ENCODE measurements at regions not wholly inside any gene's neighbourhood (a gene's known extent, or its start where the extent isn't known, plus 50 kb on each side); places are given as distances from the start of the nearest gene placed in this dataset.

DNA sequence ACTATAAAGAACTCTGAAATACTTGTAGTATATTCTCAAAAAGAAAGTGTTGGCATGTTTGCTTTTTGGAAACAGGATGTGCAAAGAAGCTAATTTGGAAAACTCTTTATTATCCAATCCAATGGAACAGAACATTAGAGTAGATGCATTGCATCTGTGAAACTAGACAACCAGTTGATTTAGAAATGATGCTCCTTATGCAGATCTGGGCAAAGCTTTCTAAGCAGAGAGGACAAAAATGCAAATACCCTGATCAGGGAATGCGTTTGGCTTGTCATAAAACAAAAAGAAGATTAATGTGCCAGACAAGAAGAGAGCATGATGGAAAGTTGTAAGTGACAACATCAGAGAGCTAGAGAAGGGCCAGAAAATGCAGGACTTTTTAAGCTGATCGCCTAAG is 142.3 kb downstream of the RCHY1 start:
- Histone ChIP-seq H3K79me2 (ENCODE audit: control insufficient read depth, insufficient read depth, low read length) (no peaks in the 10 kb centered on the region), H3K4me2 (ENCODE audit: insufficient read depth, low read length) (no peak overlapping the region), H3K9ac (ENCODE audit: insufficient read depth in 1 of 2, low read depth in 2 of 2, low read length in 2 of 2) (no peak overlapping the region), H3K4me1 (replicated peaks in 1 of 2; ENCODE audit: control insufficient read depth in 2 of 2, insufficient read depth in 2 of 2, low read length in 2 of 2) (no peaks in the 10 kb centered on the region), H3K27ac (ENCODE audit: extremely low read depth, low read depth, low read length) (no peak overlapping the region), H3K27me3 (ENCODE audit: control insufficient read depth in 2 of 2, insufficient read depth in 2 of 2, low read length in 2 of 2) (no peaks in the 10 kb centered on the region; a peak in 1 of 5 replicates), H3K9me1 (ENCODE audit: control insufficient read depth, insufficient read depth, low read length) (no peaks in the 10 kb centered on the region), H4K20me1 (replicated peaks; ENCODE audit: control insufficient read depth, insufficient read depth, low read length) (no peaks in the 10 kb centered on the region), H3K4me3 (no peak overlapping the region), H3K36me3 (ENCODE audit: control insufficient read depth, insufficient read depth, low read length) (no peaks in the 10 kb centered on the region), H3K9me3 (replicated peaks; ENCODE audit: control insufficient read depth, insufficient read depth, low read depth, low read length) (no peaks in the 10 kb centered on the region), H2AFZ (ENCODE audit: low read depth, low read length) (no peak overlapping the region)
- in situ Hi-C loops (cut with MboI): no loop called here
- 0% methylated on average over 2 of the region's 2 CpGs for WGBS (ENCODE audit: insufficient coverage, low coverage, missing lambda C conversion rate)
- BruUV-seq (replicated peaks): no TSS peak
- no peak for ATAC-seq
- intact Hi-C loops (cut with micrococcal nuclease): no loop called here
- TF ChIP-seq ZNF561 (CRISPR knock-in tag; conservative IDR thresholded peaks at IDR 0.05): no peak
- TF ChIP-seq ZNF224 (CRISPR knock-in tag; IDR thresholded peaks at IDR 0.05): no peak
- no peak for TF ChIP-seq IRF2 (CRISPR knock-in tag; IDR thresholded peaks at IDR 0.05)
- no peak for TF ChIP-seq MTA3 (IDR thresholded peaks at IDR 0.05; ENCODE audit: borderline replicate concordance)
- TF ChIP-seq ZNF384 (IDR thresholded peaks at IDR 0.05; ENCODE audit: low read depth, low read length): no peak
- TF ChIP-seq PTTG1 (tag; IDR thresholded peaks at IDR 0.05; ENCODE audit: low read depth): no peak
- TF ChIP-seq TBP (optimal IDR thresholded peaks at IDR 0.05; ENCODE audit: low read depth, low read length): no peak
- no peak for TF ChIP-seq ZZZ3 (IDR thresholded peaks at IDR 0.05)
- no peak for TF ChIP-seq ZNF263 (CRISPR knock-in tag; IDR thresholded peaks at IDR 0.05; ENCODE audit: borderline replicate concordance)
- no peak for TF ChIP-seq SOX6 (IDR thresholded peaks at IDR 0.05)
- TF ChIP-seq, protein P1, sequence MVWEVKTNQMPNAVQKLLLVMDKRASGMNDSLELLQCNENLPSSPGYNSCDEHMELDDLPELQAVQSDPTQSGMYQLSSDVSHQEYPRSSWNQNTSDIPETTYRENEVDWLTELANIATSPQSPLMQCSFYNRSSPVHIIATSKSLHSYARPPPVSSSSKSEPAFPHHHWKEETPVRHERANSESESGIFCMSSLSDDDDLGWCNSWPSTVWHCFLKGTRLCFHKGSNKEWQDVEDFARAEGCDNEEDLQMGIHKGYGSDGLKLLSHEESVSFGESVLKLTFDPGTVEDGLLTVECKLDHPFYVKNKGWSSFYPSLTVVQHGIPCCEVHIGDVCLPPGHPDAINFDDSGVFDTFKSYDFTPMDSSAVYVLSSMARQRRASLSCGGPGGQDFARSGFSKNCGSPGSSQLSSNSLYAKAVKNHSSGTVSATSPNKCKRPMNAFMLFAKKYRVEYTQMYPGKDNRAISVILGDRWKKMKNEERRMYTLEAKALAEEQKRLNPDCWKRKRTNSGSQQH (CRISPR knock-in tag; IDR thresholded peaks at IDR 0.05): no peak
- no peak for TF ChIP-seq RFX1 (IDR thresholded peaks at IDR 0.05)
- TF ChIP-seq FOXK2 (conservative IDR thresholded peaks at IDR 0.05 in 1 of 2, IDR thresholded peaks at IDR 0.05 in 1 of 2; ENCODE audit: low read depth in 2 of 2): no peak
- TF ChIP-seq, protein P2, sequence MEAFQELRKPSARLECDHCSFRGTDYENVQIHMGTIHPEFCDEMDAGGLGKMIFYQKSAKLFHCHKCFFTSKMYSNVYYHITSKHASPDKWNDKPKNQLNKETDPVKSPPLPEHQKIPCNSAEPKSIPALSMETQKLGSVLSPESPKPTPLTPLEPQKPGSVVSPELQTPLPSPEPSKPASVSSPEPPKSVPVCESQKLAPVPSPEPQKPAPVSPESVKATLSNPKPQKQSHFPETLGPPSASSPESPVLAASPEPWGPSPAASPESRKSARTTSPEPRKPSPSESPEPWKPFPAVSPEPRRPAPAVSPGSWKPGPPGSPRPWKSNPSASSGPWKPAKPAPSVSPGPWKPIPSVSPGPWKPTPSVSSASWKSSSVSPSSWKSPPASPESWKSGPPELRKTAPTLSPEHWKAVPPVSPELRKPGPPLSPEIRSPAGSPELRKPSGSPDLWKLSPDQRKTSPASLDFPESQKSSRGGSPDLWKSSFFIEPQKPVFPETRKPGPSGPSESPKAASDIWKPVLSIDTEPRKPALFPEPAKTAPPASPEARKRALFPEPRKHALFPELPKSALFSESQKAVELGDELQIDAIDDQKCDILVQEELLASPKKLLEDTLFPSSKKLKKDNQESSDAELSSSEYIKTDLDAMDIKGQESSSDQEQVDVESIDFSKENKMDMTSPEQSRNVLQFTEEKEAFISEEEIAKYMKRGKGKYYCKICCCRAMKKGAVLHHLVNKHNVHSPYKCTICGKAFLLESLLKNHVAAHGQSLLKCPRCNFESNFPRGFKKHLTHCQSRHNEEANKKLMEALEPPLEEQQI (IDR thresholded peaks at IDR 0.05): no peak
- TF ChIP-seq RBM15 (IDR thresholded peaks at IDR 0.05; ENCODE audit: insufficient read depth, low read length): no peak
- TF ChIP-seq, protein P3, sequence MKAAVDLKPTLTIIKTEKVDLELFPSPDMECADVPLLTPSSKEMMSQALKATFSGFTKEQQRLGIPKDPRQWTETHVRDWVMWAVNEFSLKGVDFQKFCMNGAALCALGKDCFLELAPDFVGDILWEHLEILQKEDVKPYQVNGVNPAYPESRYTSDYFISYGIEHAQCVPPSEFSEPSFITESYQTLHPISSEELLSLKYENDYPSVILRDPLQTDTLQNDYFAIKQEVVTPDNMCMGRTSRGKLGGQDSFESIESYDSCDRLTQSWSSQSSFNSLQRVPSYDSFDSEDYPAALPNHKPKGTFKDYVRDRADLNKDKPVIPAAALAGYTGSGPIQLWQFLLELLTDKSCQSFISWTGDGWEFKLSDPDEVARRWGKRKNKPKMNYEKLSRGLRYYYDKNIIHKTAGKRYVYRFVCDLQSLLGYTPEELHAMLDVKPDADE (conservative IDR thresholded peaks at IDR 0.05; ENCODE audit: control insufficient read depth, low read depth, low read length): no peak
- CTCF ChIA-PET (ENCODE audit: low intra/inter-chr PET ratio): no interaction called here
- no peak for FAIRE-seq
- POLR2A ChIA-PET: no interaction called here
- no peak for DNase-seq (ENCODE audit: extremely low read depth in 1 of 4, low spot score in 3 of 4)
